HCT116 (cell line): ENCODE measurements at regions not wholly inside any gene's neighbourhood (a gene's known extent, or its start where the extent isn't known, plus 50 kb on each side); places are given as distances from the start of the nearest gene placed in this dataset.

ENCODE experiments used
- ATAC-seq: fragments of 200-7000 bp; cut with Tn5 transposase; 2 replicates; pipeline ENCODE4 v1.9.1; 2020; ENCODE audit warnings: mild to moderate bottlenecking, moderate library complexity
- BruUV-seq: library from RNA; stranded (reverse); fragments of 400-500 nt; replicated peaks from 2 replicates; lab custom pipeline; 2021; lab: Mats Ljungman, UMichigan
- CTCF ChIA-PET: fragments of 300-600 bp; sonication (Branson Sonifier 250); formaldehyde crosslinking; loops from one replicate; lab custom pipeline; 2021; ENCODE audit warnings: antibody characterized with exemption; lab: Charles Lee
- POLR2A ChIA-PET: fragments of 300-600, 350-600 bp; sonication (Branson Sonifier 250); formaldehyde crosslinking; loops from one replicate; lab custom pipeline; 2021; ENCODE audit warnings: antibody characterized with exemption; lab: Charles Lee
- RAD21 ChIA-PET, 2 experiments: fragments of 300-600 bp; sonication (Branson Sonifier 250); formaldehyde crosslinking; loops; one replicate each; lab custom pipeline; 2023; ENCODE audit warnings: low total read pairs in 2 of 2; ENCODE audit not compliant: uncharacterized antibody in 2 of 2, unreplicated experiment in 2 of 2, low non-redundant PET in 1 of 2; lab: Charles Lee
- DNase-seq: peaks from one replicate; pipeline ENCODE4 v3.0.0-alpha.2; 2010; ENCODE audit warnings: low read depth, low spot score
- H2AFZ ChIP-seq: fragments of 200-600 bp; shearing (Covaris generic), sonication (generic); 2 replicates; pipeline ENCODE4 v1.6.1; 2017; ENCODE audit warnings: low read depth, mixed run types, mixed read lengths, antibody characterized with exemption, low read length; ENCODE audit not compliant: poor library complexity, severe bottlenecking
- H3K27ac ChIP-seq: 2 replicates; pipeline ENCODE4 v1.5.1; 2012; ENCODE audit warnings: low read depth, low read length
- H3K27me3 ChIP-seq: fragments of 200-600 bp; sonication (generic); 2 replicates; pipeline ENCODE4 v1.6.1; 2016; ENCODE audit warnings: mixed run types, low read length, mixed read lengths; ENCODE audit not compliant: insufficient read depth
- H3K36me3 ChIP-seq, 2 experiments: fragments of 200-500 bp in 1 of 2; fragments of 200-600 bp in 1 of 2; sonication (Bioruptor generic) in 1 of 2; sonication (generic) in 1 of 2; 2 replicates each; pipeline versions ENCODE4 v1.5.1 to v1.6.1; 2014 to 2016; ENCODE audit warnings: low read length in 2 of 2, inconsistent platforms in 1 of 2, mixed read lengths in 1 of 2, mixed run types in 1 of 2; ENCODE audit not compliant: insufficient read depth in 2 of 2, control insufficient read depth in 1 of 2
- H3K4me1 ChIP-seq, 2 experiments: fragments of 200-600 bp in 1 of 2; sonication (generic) in 1 of 2; 2 replicates each; pipeline versions ENCODE4 v1.5.1 to v1.6.1; 2012 to 2017; ENCODE audit warnings: low read length in 2 of 2, inconsistent platforms in 1 of 2, mild to moderate bottlenecking in 1 of 2, mixed read lengths in 1 of 2, mixed run types in 1 of 2, moderate library complexity in 1 of 2; ENCODE audit not compliant: insufficient read depth in 2 of 2, control insufficient read depth in 1 of 2
- H3K4me2 ChIP-seq: fragments of 200-600 bp; sonication (generic); 2 replicates; pipeline ENCODE4 v1.6.1; 2017; ENCODE audit warnings: mixed run types, low read length, mixed read lengths
- H3K4me3 ChIP-seq, 2 experiments: fragments of 200-600 bp in 1 of 2; sonication (generic) in 1 of 2; replicated peaks in 1 of 2; 2 replicates each; pipeline ENCODE4 v1.5.1; 2011 to 2016; ENCODE audit warnings: low read length in 2 of 2, control low read depth in 1 of 2, low read depth in 1 of 2, mild to moderate bottlenecking in 1 of 2, mixed read lengths in 1 of 2, mixed run types in 1 of 2
- H3K79me2 ChIP-seq: fragments of 200-600 bp; sonication (generic); 2 replicates; pipeline ENCODE4 v1.6.1; 2017; ENCODE audit warnings: mild to moderate bottlenecking, mixed run types, low read length, moderate library complexity, mixed read lengths; ENCODE audit not compliant: insufficient read depth
- H3K9ac ChIP-seq: fragments of 200-600 bp; sonication (generic); 2 replicates; pipeline ENCODE4 v1.6.1; 2016; ENCODE audit warnings: low read length, mixed read lengths
- H3K9me2 ChIP-seq: fragments of 200-600 bp; sonication (generic), shearing (Covaris generic); 2 replicates; pipeline ENCODE4 v1.6.1; 2017; ENCODE audit warnings: mixed run types, mild to moderate bottlenecking, moderate library complexity; ENCODE audit not compliant: insufficient read depth
- H3K9me3 ChIP-seq, 2 experiments: fragments of 200-500 bp in 1 of 2; fragments of 200-600 bp in 1 of 2; sonication (Bioruptor generic) in 1 of 2; sonication (generic) in 1 of 2; 2 replicates each; pipeline ENCODE4 v1.6.1; 2014 to 2017; ENCODE audit warnings: low read length in 2 of 2, mixed read lengths in 2 of 2, inconsistent platforms in 1 of 2, low read depth in 1 of 2, mild to moderate bottlenecking in 1 of 2, mixed run types in 1 of 2, moderate library complexity in 1 of 2; ENCODE audit not compliant: control insufficient read depth in 1 of 2, insufficient read depth in 1 of 2
- H4K20me1 ChIP-seq: fragments of 200-600 bp; sonication (generic), shearing (Covaris generic); 2 replicates; pipeline ENCODE4 v1.6.1; 2017; ENCODE audit warnings: mixed run types, mild to moderate bottlenecking, moderate library complexity; ENCODE audit not compliant: insufficient read depth
- CTCF ChIP-seq, 3 experiments: fragments of 200-600 bp in 1 of 3; sonication (generic) in 1 of 3; IDR thresholded peaks in 2 of 3; conservative IDR thresholded peaks in 1 of 3; 2 replicates each; pipeline ENCODE4 v1.5.1; 2012 to 2017; ENCODE audit warnings: low read depth in 2 of 3, low read length in 2 of 3, antibody characterized with exemption in 1 of 3, borderline replicate concordance in 1 of 3, control low read depth in 1 of 3, mild to moderate bottlenecking in 1 of 3, mixed read lengths in 1 of 3, mixed run types in 1 of 3, moderate library complexity in 1 of 3; ENCODE audit not compliant: insufficient read depth in 1 of 3
- EGR1 ChIP-seq: IDR thresholded peaks from 2 replicates; pipeline ENCODE4 v1.6.1; 2012; ENCODE audit warnings: low read depth
- ELF1 ChIP-seq: IDR thresholded peaks from 2 replicates; pipeline ENCODE4 v1.6.1; 2012; ENCODE audit warnings: low read depth, borderline replicate concordance
- EZH2 ChIP-seq: fragments of 200-600 bp; sonication (generic); IDR thresholded peaks from 2 replicates; pipeline ENCODE4 v1.6.1; 2017; ENCODE audit warnings: antibody characterized with exemption, mixed run types
- EZH2phosphoT487 ChIP-seq: fragments of 200-600 bp; IDR thresholded peaks from 2 replicates; pipeline ENCODE4 v1.6.1; 2018; ENCODE audit warnings: antibody characterized with exemption, borderline replicate concordance
- FOSL1 ChIP-seq: IDR thresholded peaks from 2 replicates; pipeline ENCODE4 v1.6.1; 2012; ENCODE audit warnings: low read depth
- JUND ChIP-seq: IDR thresholded peaks from 2 replicates; pipeline ENCODE4 v1.6.1; 2012
- POLR2AphosphoS5 ChIP-seq: IDR thresholded peaks from 2 replicates; pipeline ENCODE4 v1.6.1; 2011; ENCODE audit warnings: mild to moderate bottlenecking, low read depth, low read length, moderate library complexity
- RAD21 ChIP-seq: IDR thresholded peaks from 2 replicates; pipeline ENCODE4 v1.6.1; 2012; ENCODE audit warnings: low read depth, mild to moderate bottlenecking
- REST ChIP-seq: IDR thresholded peaks from 2 replicates; pipeline ENCODE4 v1.6.1; 2012; ENCODE audit warnings: low read depth
- SIN3A ChIP-seq: IDR thresholded peaks from 2 replicates; pipeline ENCODE4 v1.6.1; 2012; ENCODE audit warnings: low read depth
- SP1 ChIP-seq: IDR thresholded peaks from 2 replicates; pipeline ENCODE4 v1.6.1; 2012; ENCODE audit warnings: low read depth
- SRF ChIP-seq: IDR thresholded peaks from 2 replicates; pipeline ENCODE4 v1.6.1; 2012; ENCODE audit warnings: low read depth
- TCF7L2 ChIP-seq: IDR thresholded peaks from 2 replicates; pipeline ENCODE4 v1.7.0; 2011; ENCODE audit warnings: borderline replicate concordance, inconsistent platforms; ENCODE audit not compliant: insufficient read depth, insufficient read length; ENCODE audit errors: extremely low read depth
- YY1 ChIP-seq: IDR thresholded peaks from 2 replicates; pipeline ENCODE4 v1.6.1; 2011; ENCODE audit warnings: low read length, low read depth, moderate library complexity, mild to moderate bottlenecking; ENCODE audit not compliant: insufficient replicate concordance; ENCODE audit errors: extremely low read depth
- ZBTB33 ChIP-seq: IDR thresholded peaks from 2 replicates; pipeline ENCODE4 v1.6.1; 2011; ENCODE audit warnings: mild to moderate bottlenecking, low read length, moderate library complexity; ENCODE audit not compliant: insufficient replicate concordance; ENCODE audit errors: extremely low read depth
- ZFX ChIP-seq: fragments of 450-650 bp; IDR thresholded peaks from 2 replicates; pipeline ENCODE4 v1.6.1; 2017
- ZNF274 ChIP-seq: fragments of 200-500 bp; sonication (Bioruptor generic); IDR thresholded peaks from 2 replicates; pipeline ENCODE4 v1.6.1; 2014; ENCODE audit warnings: mild to moderate bottlenecking, low read depth, low read length, inconsistent platforms
- intact Hi-C: fragments of 100-400 bp; cut with micrococcal nuclease; formaldehyde crosslinking; loops from 2 replicates; pipeline ENCODE4 v1.10.0; 2022

- TF ChIP-seq SRF (no peak), EZH2 (no peak), SP1 (no peak), ZFX (no peak), YY1 (no peak), POLR2AphosphoS5 (no peak), FOSL1 (no peak), TCF7L2 (no peak), REST (no peak), SIN3A (no peak), RAD21 (no peak), ZBTB33 (no peak), EGR1 (no peak), ZNF274 (no peak), CTCF (IDR thresholded peaks at IDR 0.05 in 2 of 3, conservative IDR thresholded peaks at IDR 0.05 in 1 of 3; ENCODE audit: borderline replicate concordance in 1 of 3, insufficient read depth in 1 of 3, low read depth in 2 of 3, low read length in 2 of 3) (no peak), JUND (no peak), EZH2phosphoT487 (no peak), ELF1 (no peak)
- ChIA-PET POLR2A (no interaction called here), RAD21 (no interaction called here), CTCF (no interaction called here)
- Histone ChIP-seq H2AFZ (no peak overlapping the region), H3K9me2 (no peaks in the 10 kb centered on the region), H3K36me3 (no peaks in the 10 kb centered on the region), H3K9me3 (no peaks in the 10 kb centered on the region), H3K27me3 (peaks cover 3% of the 10 kb centered on the region; the same call in 1 of the 2 replicates), H4K20me1 (no peaks in the 10 kb centered on the region), H3K27ac (no peak overlapping the region), H3K79me2 (no peaks in the 10 kb centered on the region), H3K4me3 (no peak overlapping the region), H3K9ac (no peak overlapping the region), H3K4me2 (no peak overlapping the region), H3K4me1 (no peaks in the 10 kb centered on the region)
- intact Hi-C loops = no loop called here
- ATAC-seq = no peak
- DNase-seq = no peak
- BruUV-seq = no TSS peak
Observed at GRCh38 chr4:77220828-77221613, 64.0 kb downstream of the CCNG2 start.
